ENCODE measurements at regions not wholly inside any gene's neighbourhood (a gene's known extent, or its start where the extent isn't known, plus 50 kb on each side); places are given as distances from the start of the nearest gene placed in this dataset.

DNA sequence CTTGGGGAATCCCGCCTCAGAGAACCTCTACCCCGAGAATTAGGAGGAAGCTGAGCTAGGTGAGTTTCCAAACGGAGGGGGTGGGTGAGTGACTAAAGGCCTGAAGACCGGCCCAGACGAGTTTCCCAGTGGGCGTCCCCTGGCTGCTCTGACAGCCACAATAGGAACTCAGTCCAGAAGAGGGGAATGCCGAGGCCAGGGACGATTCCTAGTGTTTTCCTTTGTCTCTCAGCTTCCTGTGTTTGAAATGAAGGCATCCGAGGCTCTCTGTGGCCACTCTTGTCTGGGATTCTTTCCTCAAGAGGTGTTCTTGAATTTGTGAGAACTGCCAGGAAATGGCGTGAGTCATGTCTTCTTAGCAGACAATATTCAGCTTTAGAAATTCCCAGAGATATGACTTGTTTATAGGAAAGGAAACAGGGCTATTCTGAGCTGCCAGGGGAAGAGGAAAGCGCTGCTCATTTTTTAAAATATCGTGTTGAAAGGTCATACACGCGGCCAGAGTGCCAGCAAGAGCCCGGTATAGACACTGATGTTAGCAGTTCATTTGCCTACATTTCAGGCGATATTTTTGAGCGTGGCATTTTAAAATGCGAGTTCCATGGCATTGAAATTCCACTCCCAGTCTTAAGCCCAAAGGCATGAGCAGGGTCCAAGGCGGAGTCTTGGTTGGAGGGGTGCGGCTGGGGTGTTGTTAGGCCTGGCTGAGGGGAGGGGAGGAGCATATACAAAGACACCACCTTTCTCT, 169.1 kb upstream of the KLF7 start:
- no peak for DNase-seq (ENCODE audit: low spot score, unreplicated experiment)
- H3K27ac Mint-ChIP-seq = peak overlapping the region; percentile 63
- H3K27me3 Mint-ChIP-seq = peaks cover 16% of the 10 kb centered on the region
- TF ChIP-seq, protein P1, sequence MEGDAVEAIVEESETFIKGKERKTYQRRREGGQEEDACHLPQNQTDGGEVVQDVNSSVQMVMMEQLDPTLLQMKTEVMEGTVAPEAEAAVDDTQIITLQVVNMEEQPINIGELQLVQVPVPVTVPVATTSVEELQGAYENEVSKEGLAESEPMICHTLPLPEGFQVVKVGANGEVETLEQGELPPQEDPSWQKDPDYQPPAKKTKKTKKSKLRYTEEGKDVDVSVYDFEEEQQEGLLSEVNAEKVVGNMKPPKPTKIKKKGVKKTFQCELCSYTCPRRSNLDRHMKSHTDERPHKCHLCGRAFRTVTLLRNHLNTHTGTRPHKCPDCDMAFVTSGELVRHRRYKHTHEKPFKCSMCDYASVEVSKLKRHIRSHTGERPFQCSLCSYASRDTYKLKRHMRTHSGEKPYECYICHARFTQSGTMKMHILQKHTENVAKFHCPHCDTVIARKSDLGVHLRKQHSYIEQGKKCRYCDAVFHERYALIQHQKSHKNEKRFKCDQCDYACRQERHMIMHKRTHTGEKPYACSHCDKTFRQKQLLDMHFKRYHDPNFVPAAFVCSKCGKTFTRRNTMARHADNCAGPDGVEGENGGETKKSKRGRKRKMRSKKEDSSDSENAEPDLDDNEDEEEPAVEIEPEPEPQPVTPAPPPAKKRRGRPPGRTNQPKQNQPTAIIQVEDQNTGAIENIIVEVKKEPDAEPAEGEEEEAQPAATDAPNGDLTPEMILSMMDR (IDR thresholded peaks at IDR 0.05; ENCODE audit: unreplicated experiment) = no peak
- H3K4me1 Mint-ChIP-seq (ENCODE audit: low read depth) = peaks cover 21% of the 10 kb centered on the region
- H3K4me3 Mint-ChIP-seq (ENCODE audit: low read depth) = no peak overlapping the region
- H3K36me3 Mint-ChIP-seq (ENCODE audit: insufficient read depth) = no peaks in the 10 kb centered on the region
- H3K9me3 Mint-ChIP-seq (ENCODE audit: low read depth) = no peaks in the 10 kb centered on the region

DNA sequence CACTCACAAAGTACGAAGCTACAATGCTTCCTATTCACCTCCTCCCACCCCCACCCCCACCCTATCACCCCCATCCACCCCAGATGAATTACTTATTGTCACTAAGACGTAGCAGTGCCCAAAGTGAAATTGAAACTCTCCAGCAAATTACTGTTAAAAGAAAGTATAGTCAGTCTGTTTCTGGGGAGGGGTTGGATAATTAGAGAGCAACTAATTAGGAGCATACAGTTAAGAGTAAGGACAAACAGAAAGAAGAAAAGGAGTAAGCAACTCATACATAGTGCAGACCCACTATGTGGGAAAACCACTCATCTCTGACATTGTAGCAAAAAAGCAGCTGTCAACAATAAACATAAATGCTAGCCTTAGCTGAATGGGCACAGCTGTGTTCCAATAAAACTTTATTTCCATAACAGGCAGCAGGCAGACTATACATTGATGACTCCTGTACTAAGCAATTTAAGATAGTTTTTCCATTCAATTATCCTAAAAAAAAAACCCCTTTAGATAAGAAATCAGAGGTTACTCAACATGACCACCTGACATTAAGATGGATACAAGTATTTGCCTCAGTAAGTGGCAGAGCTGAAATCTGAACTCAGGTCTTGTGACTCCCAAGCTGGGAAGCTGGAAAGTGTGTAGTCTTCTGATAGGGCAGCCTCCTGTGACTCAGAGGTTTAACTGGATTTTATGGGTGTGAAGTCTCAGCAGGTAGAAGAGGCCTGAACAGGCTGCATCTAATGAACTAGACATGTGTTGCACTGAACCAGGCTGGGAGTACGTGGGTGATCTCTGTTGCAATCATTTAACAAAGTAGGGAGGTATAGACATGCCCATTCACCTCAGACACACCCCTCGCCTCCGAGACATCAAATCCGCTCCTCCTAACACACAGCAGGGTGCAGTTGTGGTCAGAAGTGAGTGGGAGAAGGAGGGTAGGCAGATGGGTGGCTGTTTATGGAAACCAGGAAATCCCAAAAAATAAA, 171.8 kb upstream of the KLF7 start:
- Mint-ChIP-seq H3K27me3 (peaks cover 12% of the 10 kb centered on the region), H3K4me3 (ENCODE audit: low read depth) (no peak overlapping the region), H3K36me3 (ENCODE audit: insufficient read depth) (no peaks in the 10 kb centered on the region), H3K4me1 (ENCODE audit: low read depth) (peaks cover 29% of the 10 kb centered on the region), H3K9me3 (ENCODE audit: low read depth) (no peaks in the 10 kb centered on the region), H3K27ac (no peak overlapping the region)
- DNase-seq (ENCODE audit: low spot score, unreplicated experiment) = no peak
- TF ChIP-seq, protein P1 (IDR thresholded peaks at IDR 0.05; ENCODE audit: unreplicated experiment) = no peak

DNA sequence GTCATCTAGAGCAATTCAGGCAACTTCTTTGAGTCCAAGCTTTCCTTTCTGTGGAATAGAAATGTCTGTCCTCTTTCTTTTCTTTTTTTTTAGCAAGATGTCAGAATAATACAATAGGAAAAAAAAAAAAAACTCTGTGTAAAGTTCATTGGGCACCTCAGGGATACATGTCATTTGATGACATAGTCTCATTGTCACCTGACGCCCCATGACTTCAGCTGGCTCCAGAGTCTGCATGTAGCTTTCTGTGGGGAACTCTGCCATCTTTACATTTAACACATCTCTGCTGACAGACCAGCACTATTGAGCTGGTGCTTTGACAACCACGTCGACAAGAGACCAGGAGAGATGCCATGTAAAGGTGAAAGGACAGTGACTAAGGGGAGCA, 172.5 kb upstream of the KLF7 start:
- Mint-ChIP-seq H3K9me3 (ENCODE audit: low read depth) (no peaks in the 10 kb centered on the region), H3K36me3 (ENCODE audit: insufficient read depth) (no peaks in the 10 kb centered on the region), H3K27me3 (peaks cover 11% of the 10 kb centered on the region), H3K4me1 (ENCODE audit: low read depth) (peaks cover 32% of the 10 kb centered on the region), H3K4me3 (ENCODE audit: low read depth) (no peak overlapping the region), H3K27ac (no peak overlapping the region)
- no peak for DNase-seq (ENCODE audit: low spot score, unreplicated experiment)
- TF ChIP-seq, protein P1 (IDR thresholded peaks at IDR 0.05; ENCODE audit: unreplicated experiment) = no peak

DNA sequence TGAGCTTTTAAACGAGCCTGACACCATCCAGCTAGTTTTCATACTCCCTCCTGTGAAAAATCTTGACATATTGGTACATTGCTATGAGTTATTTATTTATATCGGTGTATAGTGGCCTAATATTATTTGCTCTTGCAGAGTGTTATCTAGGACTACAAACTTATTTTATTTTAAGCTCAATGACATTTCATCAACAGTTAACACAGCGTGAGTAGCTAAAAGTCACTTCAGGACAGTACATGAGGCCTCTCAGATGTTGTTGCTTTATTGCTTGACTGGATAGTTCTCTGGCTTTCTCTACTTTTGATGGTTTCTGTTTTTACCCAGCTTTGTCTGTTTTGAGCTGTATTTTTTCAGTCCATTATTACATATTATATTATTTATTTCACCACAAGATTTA, 172.9 kb upstream of the KLF7 start:
- Mint-ChIP-seq H3K4me1 (ENCODE audit: low read depth) (peaks cover 32% of the 10 kb centered on the region), H3K9me3 (ENCODE audit: low read depth) (no peaks in the 10 kb centered on the region), H3K4me3 (ENCODE audit: low read depth) (no peak overlapping the region), H3K27me3 (peaks cover 7% of the 10 kb centered on the region), H3K36me3 (ENCODE audit: insufficient read depth) (no peaks in the 10 kb centered on the region), H3K27ac (no peak overlapping the region)
- TF ChIP-seq, protein P1 (IDR thresholded peaks at IDR 0.05; ENCODE audit: unreplicated experiment) = no peak
- DNase-seq (ENCODE audit: low spot score, unreplicated experiment) = no peak

DNA sequence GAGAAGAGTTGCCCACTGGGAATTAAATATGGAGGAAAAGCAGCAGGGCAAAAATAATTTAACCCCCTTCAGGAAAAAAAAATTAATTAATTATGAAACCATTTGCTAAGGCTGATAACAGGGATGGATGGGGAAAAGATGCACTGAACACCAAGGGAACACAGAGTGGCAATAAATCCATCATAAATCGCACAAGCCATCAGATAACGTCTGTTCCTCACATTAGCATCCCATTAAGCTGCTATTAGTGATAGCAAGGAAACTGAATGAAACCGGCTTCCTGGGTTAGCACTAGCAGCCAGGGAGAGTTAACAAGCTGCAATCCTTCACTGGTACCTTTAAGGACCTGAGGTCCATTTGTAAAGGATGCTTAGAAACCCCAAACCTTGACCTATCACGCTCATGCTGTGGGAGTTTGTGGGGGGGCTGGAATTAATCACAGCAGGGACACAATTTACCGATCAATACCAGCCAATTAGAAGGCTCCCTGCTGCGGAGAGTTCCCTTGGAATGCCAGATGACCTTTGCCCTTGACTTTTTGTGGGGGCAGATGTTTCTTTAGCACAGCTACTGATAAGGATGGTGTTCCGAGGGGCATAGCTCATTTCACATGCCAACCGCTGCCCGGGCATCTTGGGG, 175.5 kb upstream of the KLF7 start:
- H3K4me1 Mint-ChIP-seq (ENCODE audit: low read depth) = peaks cover 18% of the 10 kb centered on the region
- no peak overlapping the region for H3K4me3 Mint-ChIP-seq (ENCODE audit: low read depth)
- TF ChIP-seq, protein P1 (IDR thresholded peaks at IDR 0.05; ENCODE audit: unreplicated experiment) = no peak
- H3K9me3 Mint-ChIP-seq (ENCODE audit: low read depth) = peaks cover 11% of the 10 kb centered on the region
- H3K27me3 Mint-ChIP-seq = no peaks in the 10 kb centered on the region
- no peak for DNase-seq (ENCODE audit: low spot score, unreplicated experiment)
- peak overlapping the region; percentile 64 for H3K27ac Mint-ChIP-seq
- no peaks in the 10 kb centered on the region for H3K36me3 Mint-ChIP-seq (ENCODE audit: insufficient read depth)
